ENCODE measurements at regions not wholly inside any gene's neighbourhood (a gene's known extent, or its start where the extent isn't known, plus 50 kb on each side); places are given as distances from the start of the nearest gene placed in this dataset.

DNA sequence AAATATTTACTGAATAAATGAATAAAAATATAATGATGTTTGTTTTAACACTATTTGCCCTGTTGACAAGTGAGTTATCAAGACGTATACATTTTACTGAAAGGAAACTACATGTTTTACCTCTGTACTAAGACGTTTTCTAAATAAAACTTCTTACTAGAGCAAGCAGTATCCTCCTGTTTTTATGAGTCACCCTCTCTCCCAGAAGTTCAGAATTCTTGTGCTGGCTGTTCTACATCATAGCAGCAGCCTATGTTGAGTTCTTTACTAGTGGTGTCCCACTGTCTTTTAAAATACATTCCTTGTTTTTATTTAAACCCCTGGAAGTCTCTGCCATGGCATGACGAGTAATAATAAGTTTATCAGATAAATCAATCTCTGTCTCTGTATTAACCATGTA lies 297.4 kb downstream of the CALCRL start:
- H3K36me3 ChIP-seq (ENCODE audit: low read depth): no peaks in the 10 kb centered on the region
- DNase-seq (ENCODE audit: low spot score) (no peak), ATAC-seq (ENCODE audit: low read depth) (peak; percentile 45; the same call in 1 of the 3 replicates)
- TF ChIP-seq, protein P1, sequence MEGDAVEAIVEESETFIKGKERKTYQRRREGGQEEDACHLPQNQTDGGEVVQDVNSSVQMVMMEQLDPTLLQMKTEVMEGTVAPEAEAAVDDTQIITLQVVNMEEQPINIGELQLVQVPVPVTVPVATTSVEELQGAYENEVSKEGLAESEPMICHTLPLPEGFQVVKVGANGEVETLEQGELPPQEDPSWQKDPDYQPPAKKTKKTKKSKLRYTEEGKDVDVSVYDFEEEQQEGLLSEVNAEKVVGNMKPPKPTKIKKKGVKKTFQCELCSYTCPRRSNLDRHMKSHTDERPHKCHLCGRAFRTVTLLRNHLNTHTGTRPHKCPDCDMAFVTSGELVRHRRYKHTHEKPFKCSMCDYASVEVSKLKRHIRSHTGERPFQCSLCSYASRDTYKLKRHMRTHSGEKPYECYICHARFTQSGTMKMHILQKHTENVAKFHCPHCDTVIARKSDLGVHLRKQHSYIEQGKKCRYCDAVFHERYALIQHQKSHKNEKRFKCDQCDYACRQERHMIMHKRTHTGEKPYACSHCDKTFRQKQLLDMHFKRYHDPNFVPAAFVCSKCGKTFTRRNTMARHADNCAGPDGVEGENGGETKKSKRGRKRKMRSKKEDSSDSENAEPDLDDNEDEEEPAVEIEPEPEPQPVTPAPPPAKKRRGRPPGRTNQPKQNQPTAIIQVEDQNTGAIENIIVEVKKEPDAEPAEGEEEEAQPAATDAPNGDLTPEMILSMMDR (IDR thresholded peaks at IDR 0.05; ENCODE audit: poor library complexity, severe bottlenecking): no peak
- H3K4me3 ChIP-seq (ENCODE audit: severe bottlenecking): no peak overlapping the region
- H3K27ac ChIP-seq (ENCODE audit: poor library complexity, severe bottlenecking): no peak overlapping the region
- no peaks in the 10 kb centered on the region for H3K27me3 ChIP-seq (ENCODE audit: insufficient read depth, poor library complexity, severe bottlenecking)
- H3K4me1 ChIP-seq (ENCODE audit: insufficient read depth, poor library complexity, severe bottlenecking): no peaks in the 10 kb centered on the region
- peaks cover under 1% of the 10 kb centered on the region for H3K9me3 ChIP-seq (ENCODE audit: severe bottlenecking)

DNA sequence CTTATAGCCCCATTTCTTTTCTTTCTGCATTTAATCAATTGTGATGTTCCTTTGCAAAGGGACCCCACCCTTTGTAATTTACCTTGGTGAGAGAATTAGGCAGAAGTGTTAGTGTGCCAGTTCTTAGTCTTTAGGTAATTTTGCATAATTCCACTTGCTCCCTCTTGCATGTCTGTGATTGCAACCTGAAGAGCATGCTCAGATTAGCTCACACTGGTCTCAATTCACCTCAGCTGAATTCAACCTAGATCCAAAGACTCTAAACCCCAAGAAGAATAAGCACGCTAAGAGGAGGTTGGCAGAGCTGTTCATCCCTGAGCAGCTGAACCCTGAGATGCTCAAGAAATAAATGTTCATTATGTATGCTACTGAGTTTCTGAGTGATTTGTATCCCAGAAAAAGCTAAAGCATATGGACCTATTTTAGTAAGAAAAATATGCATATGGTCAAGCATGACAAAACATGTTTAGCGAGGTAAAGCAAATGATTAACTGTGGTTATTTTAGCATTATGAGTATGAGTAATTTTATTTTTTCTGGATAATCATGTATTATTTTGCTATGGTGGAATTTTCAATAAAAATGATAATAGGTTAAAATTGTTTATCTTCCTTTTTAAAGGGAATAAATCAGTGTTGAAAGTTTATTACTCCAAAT lies 299.2 kb upstream of the ZSWIM2 start:
- H3K36me3 ChIP-seq (ENCODE audit: low read depth): no peaks in the 10 kb centered on the region
- H3K4me1 ChIP-seq (ENCODE audit: insufficient read depth, poor library complexity, severe bottlenecking): no peaks in the 10 kb centered on the region
- H3K9me3 ChIP-seq (ENCODE audit: severe bottlenecking): no peaks in the 10 kb centered on the region
- H3K4me3 ChIP-seq (ENCODE audit: severe bottlenecking): no peak overlapping the region
- H3K27ac ChIP-seq (ENCODE audit: poor library complexity, severe bottlenecking): no peak overlapping the region
- ATAC-seq (ENCODE audit: low read depth): no peak
- DNase-seq (ENCODE audit: low spot score): no peak
- no peaks in the 10 kb centered on the region for H3K27me3 ChIP-seq (ENCODE audit: insufficient read depth, poor library complexity, severe bottlenecking)
- TF ChIP-seq, protein P1 (IDR thresholded peaks at IDR 0.05; ENCODE audit: poor library complexity, severe bottlenecking): no peak

DNA sequence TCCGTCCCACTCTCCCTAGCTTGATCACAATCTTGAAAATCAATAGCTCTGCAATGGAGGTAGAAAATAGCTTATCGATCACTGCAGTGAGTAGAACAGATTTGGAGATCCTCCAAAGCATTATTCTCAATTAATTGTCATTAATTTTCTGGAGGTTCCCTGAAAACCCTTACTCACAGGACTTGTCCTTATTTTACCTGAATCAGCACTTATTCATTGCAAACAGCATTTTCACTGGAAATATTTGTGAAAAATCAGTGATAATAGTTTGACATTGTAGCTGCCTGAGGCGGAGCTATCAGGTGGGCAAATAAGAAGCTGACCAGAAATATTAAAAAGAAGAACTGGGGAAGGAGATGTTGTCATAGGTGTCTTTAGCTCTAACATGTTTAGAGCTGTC lies 294.6 kb upstream of the ZSWIM2 start:
- Histone ChIP-seq H3K27me3 (ENCODE audit: insufficient read depth, poor library complexity, severe bottlenecking) (no peaks in the 10 kb centered on the region), H3K9me3 (ENCODE audit: severe bottlenecking) (no peaks in the 10 kb centered on the region), H3K4me3 (ENCODE audit: severe bottlenecking) (no peak overlapping the region), H3K4me1 (ENCODE audit: insufficient read depth, poor library complexity, severe bottlenecking) (no peaks in the 10 kb centered on the region), H3K27ac (ENCODE audit: poor library complexity, severe bottlenecking) (no peak overlapping the region), H3K36me3 (ENCODE audit: low read depth) (no peaks in the 10 kb centered on the region)
- DNase-seq (ENCODE audit: low spot score) (no peak), ATAC-seq (ENCODE audit: low read depth) (no peak)
- TF ChIP-seq, protein P1 (IDR thresholded peaks at IDR 0.05; ENCODE audit: poor library complexity, severe bottlenecking): no peak

DNA sequence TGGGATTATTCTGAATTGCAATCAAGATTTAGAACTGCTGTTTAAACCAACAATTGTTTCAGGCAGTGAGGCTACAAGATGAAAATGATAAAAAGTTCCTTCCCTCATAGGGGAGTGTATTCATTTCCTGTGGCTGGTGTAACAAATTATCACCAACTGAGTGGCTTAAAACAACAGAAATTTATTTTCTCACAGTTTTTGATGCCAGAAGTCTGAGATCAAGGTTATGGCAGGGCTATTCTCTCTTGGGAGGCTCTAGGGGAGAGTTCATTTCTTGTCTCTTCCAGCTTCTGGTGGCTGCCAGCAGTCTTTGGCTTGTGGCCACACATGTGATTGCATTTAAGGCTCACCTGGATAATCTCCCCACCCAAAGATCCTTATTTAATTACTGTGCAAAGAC lies 290.5 kb upstream of the ZSWIM2 start:
- Histone ChIP-seq H3K36me3 (ENCODE audit: low read depth) (no peaks in the 10 kb centered on the region), H3K4me3 (ENCODE audit: severe bottlenecking) (no peak overlapping the region), H3K27me3 (ENCODE audit: insufficient read depth, poor library complexity, severe bottlenecking) (no peaks in the 10 kb centered on the region), H3K27ac (ENCODE audit: poor library complexity, severe bottlenecking) (no peak overlapping the region), H3K9me3 (ENCODE audit: severe bottlenecking) (no peaks in the 10 kb centered on the region), H3K4me1 (ENCODE audit: insufficient read depth, poor library complexity, severe bottlenecking) (no peaks in the 10 kb centered on the region)
- ATAC-seq (ENCODE audit: low read depth) (no peak), DNase-seq (ENCODE audit: low spot score) (no peak)
- TF ChIP-seq, protein P1 (IDR thresholded peaks at IDR 0.05; ENCODE audit: poor library complexity, severe bottlenecking): no peak

DNA sequence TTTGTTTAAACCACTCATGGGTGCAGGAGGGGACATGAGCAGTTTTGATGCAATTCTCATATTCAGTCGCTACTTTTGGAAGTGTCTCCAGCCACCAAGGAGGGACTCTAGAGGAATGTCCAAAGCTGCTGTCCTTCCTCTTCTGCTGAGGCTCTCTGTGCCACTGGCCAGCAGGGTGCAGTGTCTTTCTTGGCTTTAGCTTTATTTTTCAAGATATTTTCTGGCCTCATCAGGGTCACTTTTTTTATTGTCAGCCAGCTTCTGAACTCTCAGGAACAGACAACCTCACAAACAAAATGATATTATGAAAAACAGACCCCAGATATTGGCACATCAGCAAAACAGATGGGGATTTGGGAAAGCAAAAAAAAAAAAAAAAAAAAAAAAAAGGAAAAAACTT lies 289.3 kb upstream of the ZSWIM2 start:
- 0 out of 3 replicates have a peak, but pooled peaks have one; percentile 46 for ATAC-seq (ENCODE audit: low read depth)
- TF ChIP-seq, protein P1 (IDR thresholded peaks at IDR 0.05; ENCODE audit: poor library complexity, severe bottlenecking): peak; percentile 54
- H3K27ac ChIP-seq (ENCODE audit: poor library complexity, severe bottlenecking): no peak overlapping the region
- H3K4me3 ChIP-seq (ENCODE audit: severe bottlenecking): no peak overlapping the region
- no peaks in the 10 kb centered on the region for H3K36me3 ChIP-seq (ENCODE audit: low read depth)
- no peaks in the 10 kb centered on the region for H3K27me3 ChIP-seq (ENCODE audit: insufficient read depth, poor library complexity, severe bottlenecking)
- DNase-seq (ENCODE audit: low spot score): no peak
- no peaks in the 10 kb centered on the region for H3K9me3 ChIP-seq (ENCODE audit: severe bottlenecking)
- H3K4me1 ChIP-seq (ENCODE audit: insufficient read depth, poor library complexity, severe bottlenecking): no peaks in the 10 kb centered on the region
